ENCODE measurements at regions not wholly inside any gene's neighbourhood (a gene's known extent, or its start where the extent isn't known, plus 50 kb on each side); places are given as distances from the start of the nearest gene placed in this dataset.

DNA sequence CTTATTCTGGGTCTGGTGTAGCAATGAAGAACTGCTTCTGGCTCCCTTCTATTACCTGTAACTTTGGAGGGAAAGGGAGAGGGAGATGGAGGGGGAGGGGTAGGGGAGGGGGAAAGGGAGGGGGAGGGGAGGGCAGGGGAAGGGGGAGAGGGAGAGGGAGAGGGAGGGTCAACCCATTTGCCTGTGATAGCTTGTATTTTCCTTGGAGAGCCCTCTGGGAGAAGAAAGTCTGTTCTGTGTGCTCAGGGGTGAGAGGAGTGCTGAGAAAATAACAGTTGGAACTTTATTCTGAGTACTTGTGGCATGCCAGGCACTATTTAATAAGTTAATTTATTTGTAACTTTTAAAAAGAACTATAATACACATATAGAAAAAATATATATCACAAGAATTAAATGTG, 70.7 kb upstream of the TSPAN2 start (continued):
- TF ChIP-seq TSHZ2 (CRISPR knock-in tag; IDR thresholded peaks at IDR 0.05) (no peak), ARNTL (CRISPR knock-in tag; IDR thresholded peaks at IDR 0.05; ENCODE audit: borderline replicate concordance, low read depth) (no peak), RARB (CRISPR knock-in tag; IDR thresholded peaks at IDR 0.05) (no peak), CREB5 (CRISPR knock-in tag; IDR thresholded peaks at IDR 0.05; ENCODE audit: low read depth) (no peak), OSR1 (CRISPR knock-in tag; IDR thresholded peaks at IDR 0.05) (no peak), ZNF565 (CRISPR knock-in tag; conservative IDR thresholded peaks at IDR 0.05; ENCODE audit: low read depth) (no peak)

GRCh38 chr1:115158181-115158580, 68.9 kb upstream of the TSPAN2 start:
- TF ChIP-seq ZNF70 (CRISPR knock-in tag; IDR thresholded peaks at IDR 0.05), result no peak
- TF ChIP-seq ZNF8 (CRISPR knock-in tag; IDR thresholded peaks at IDR 0.05), result no peak
- TF ChIP-seq SNAI2 (CRISPR knock-in tag; IDR thresholded peaks at IDR 0.05), result no peak
- TF ChIP-seq, protein P1, sequence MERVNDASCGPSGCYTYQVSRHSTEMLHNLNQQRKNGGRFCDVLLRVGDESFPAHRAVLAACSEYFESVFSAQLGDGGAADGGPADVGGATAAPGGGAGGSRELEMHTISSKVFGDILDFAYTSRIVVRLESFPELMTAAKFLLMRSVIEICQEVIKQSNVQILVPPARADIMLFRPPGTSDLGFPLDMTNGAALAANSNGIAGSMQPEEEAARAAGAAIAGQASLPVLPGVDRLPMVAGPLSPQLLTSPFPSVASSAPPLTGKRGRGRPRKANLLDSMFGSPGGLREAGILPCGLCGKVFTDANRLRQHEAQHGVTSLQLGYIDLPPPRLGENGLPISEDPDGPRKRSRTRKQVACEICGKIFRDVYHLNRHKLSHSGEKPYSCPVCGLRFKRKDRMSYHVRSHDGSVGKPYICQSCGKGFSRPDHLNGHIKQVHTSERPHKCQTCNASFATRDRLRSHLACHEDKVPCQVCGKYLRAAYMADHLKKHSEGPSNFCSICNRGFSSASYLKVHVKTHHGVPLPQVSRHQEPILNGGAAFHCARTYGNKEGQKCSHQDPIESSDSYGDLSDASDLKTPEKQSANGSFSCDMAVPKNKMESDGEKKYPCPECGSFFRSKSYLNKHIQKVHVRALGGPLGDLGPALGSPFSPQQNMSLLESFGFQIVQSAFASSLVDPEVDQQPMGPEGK (CRISPR knock-in tag; IDR thresholded peaks at IDR 0.05; ENCODE audit: borderline replicate concordance), result no peak
- no peak for TF ChIP-seq ESRRG (CRISPR knock-in tag; IDR thresholded peaks at IDR 0.05)
- TF ChIP-seq TOX (CRISPR knock-in tag; IDR thresholded peaks at IDR 0.05; ENCODE audit: borderline replicate concordance), result no peak
- no peak for TF ChIP-seq RARB (CRISPR knock-in tag; IDR thresholded peaks at IDR 0.05)
- TF ChIP-seq ARNTL (CRISPR knock-in tag; IDR thresholded peaks at IDR 0.05; ENCODE audit: borderline replicate concordance, low read depth), result no peak
- TF ChIP-seq GLIS3 (CRISPR knock-in tag; IDR thresholded peaks at IDR 0.05), result no peak
- TF ChIP-seq CSDC2 (CRISPR knock-in tag; IDR thresholded peaks at IDR 0.05), result no peak
- no peak for TF ChIP-seq CREB5 (CRISPR knock-in tag; IDR thresholded peaks at IDR 0.05; ENCODE audit: low read depth)
- TF ChIP-seq ZFP30 (CRISPR knock-in tag; IDR thresholded peaks at IDR 0.05), result no peak
- no peak for TF ChIP-seq OSR1 (CRISPR knock-in tag; IDR thresholded peaks at IDR 0.05)
- TF ChIP-seq TSHZ2 (CRISPR knock-in tag; IDR thresholded peaks at IDR 0.05), result no peak
- TF ChIP-seq, protein P2, sequence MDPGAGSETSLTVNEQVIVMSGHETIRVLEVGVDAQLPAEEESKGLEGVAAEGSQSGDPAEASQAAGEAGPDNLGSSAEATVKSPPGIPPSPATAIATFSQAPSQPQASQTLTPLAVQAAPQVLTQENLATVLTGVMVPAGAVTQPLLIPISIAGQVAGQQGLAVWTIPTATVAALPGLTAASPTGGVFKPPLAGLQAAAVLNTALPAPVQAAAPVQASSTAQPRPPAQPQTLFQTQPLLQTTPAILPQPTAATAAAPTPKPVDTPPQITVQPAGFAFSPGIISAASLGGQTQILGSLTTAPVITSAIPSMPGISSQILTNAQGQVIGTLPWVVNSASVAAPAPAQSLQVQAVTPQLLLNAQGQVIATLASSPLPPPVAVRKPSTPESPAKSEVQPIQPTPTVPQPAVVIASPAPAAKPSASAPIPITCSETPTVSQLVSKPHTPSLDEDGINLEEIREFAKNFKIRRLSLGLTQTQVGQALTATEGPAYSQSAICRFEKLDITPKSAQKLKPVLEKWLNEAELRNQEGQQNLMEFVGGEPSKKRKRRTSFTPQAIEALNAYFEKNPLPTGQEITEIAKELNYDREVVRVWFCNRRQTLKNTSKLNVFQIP (CRISPR knock-in tag; IDR thresholded peaks at IDR 0.05; ENCODE audit: borderline replicate concordance, low read depth), result no peak
- TF ChIP-seq ZNF565 (CRISPR knock-in tag; conservative IDR thresholded peaks at IDR 0.05; ENCODE audit: low read depth), result no peak
- no peak for TF ChIP-seq ZFP3 (CRISPR knock-in tag; IDR thresholded peaks at IDR 0.05)
- no peak for TF ChIP-seq ISL1 (CRISPR knock-in tag; IDR thresholded peaks at IDR 0.05)
- ATAC-seq, result peak; percentile 78

Measured in SK-N-SH treated with all-trans-retinoic acid at 6 μM for 48 hours (cell line).